ENCODE measurements at regions not wholly inside any gene's neighbourhood (a gene's known extent, or its start where the extent isn't known, plus 50 kb on each side); places are given as distances from the start of the nearest gene placed in this dataset.

GRCh38 chr17:72208832-72209231 lies 88.0 kb downstream of the SOX9 start:
- Histone ChIP-seq H3K27ac (ENCODE audit: low read depth in 1 of 2, low read length in 1 of 2) (no peak overlapping the region), H3K9me3 (ENCODE audit: control insufficient read depth in 4 of 4, insufficient read depth in 3 of 4, low read length in 3 of 4) (no peaks in the 10 kb centered on the region), H3K36me3 (ENCODE audit: control insufficient read depth in 4 of 4, insufficient read depth in 4 of 4, low read length in 4 of 4) (no peaks in the 10 kb centered on the region), H3K4me1 (ENCODE audit: control insufficient read depth in 5 of 5, insufficient read depth in 5 of 5, low read length in 5 of 5) (peaks cover 0 to 12% (median 3%) of the 10 kb centered on the region in 5 donors), H3K27me3 (ENCODE audit: control insufficient read depth in 3 of 3, insufficient read depth in 3 of 3, low read length in 2 of 3) (peaks cover 0 to 4% (median 0%) of the 10 kb centered on the region in 3 donors), H3K4me3 (no peak overlapping the region), H3K9ac (ENCODE audit: insufficient read depth in 1 of 2, low read length in 2 of 2) (no peak overlapping the region)
- TF ChIP-seq CTCF (IDR thresholded peaks at IDR 0.05; ENCODE audit: control extremely low read depth, extremely low read depth) = no peak
- ATAC-seq (ENCODE audit: insufficient read depth, low FRiP score) (no peak), DNase-seq (no peak)

GRCh38 chr17:72212041-72212440 lies 91.2 kb downstream of the SOX9 start:
- H3K9me3 ChIP-seq (ENCODE audit: control insufficient read depth in 4 of 4, insufficient read depth in 3 of 4, low read length in 3 of 4) = no peaks in the 10 kb centered on the region
- WGBS, 2 donors = 59 to 70% methylated on average over 5 of the region's 5 CpGs

GRCh38 chr17:72215490-72215889 lies 94.7 kb downstream of the SOX9 start:
- DNase-seq = no peak
- 73 to 74% methylated on average over 2 of the region's 2 CpGs for WGBS, 2 donors

More at GRCh38 chr17:72212041-72212440, 91.2 kb downstream of the SOX9 start:
- TF ChIP-seq CTCF (IDR thresholded peaks at IDR 0.05; ENCODE audit: control extremely low read depth, extremely low read depth) = no peak
- no peak for ATAC-seq (ENCODE audit: insufficient read depth, low FRiP score)
- H3K27me3 ChIP-seq (ENCODE audit: control insufficient read depth in 3 of 3, insufficient read depth in 3 of 3, low read length in 2 of 3) = peaks cover 0 to 3% (median 0%) of the 10 kb centered on the region in 3 donors
- no peaks in the 10 kb centered on the region for H3K36me3 ChIP-seq (ENCODE audit: control insufficient read depth in 4 of 4, insufficient read depth in 4 of 4, low read length in 4 of 4)
- H3K9ac ChIP-seq (ENCODE audit: insufficient read depth in 1 of 2, low read length in 2 of 2) = no peak overlapping the region
- no peaks in the 10 kb centered on the region for H3K4me1 ChIP-seq (ENCODE audit: control insufficient read depth in 5 of 5, insufficient read depth in 5 of 5, low read length in 5 of 5)
- no peak overlapping the region for H3K27ac ChIP-seq (ENCODE audit: low read depth in 1 of 2, low read length in 1 of 2)
- no peak overlapping the region for H3K4me3 ChIP-seq
- peak in 1 of 3 donors; percentile 16 for DNase-seq

More at GRCh38 chr17:72215490-72215889, 94.7 kb downstream of the SOX9 start:
- H3K9me3 ChIP-seq (ENCODE audit: control insufficient read depth in 4 of 4, insufficient read depth in 3 of 4, low read length in 3 of 4) = peaks cover 0 to 4% (median 0%) of the 10 kb centered on the region in 4 donors
- H3K27ac ChIP-seq (ENCODE audit: low read depth in 1 of 2, low read length in 1 of 2) = no peak overlapping the region
- no peak for ATAC-seq (ENCODE audit: insufficient read depth, low FRiP score)
- H3K27me3 ChIP-seq (ENCODE audit: control insufficient read depth in 3 of 3, insufficient read depth in 3 of 3, low read length in 2 of 3) = peaks cover 3 to 21% (median 15%) of the 10 kb centered on the region in 3 donors
- no peak overlapping the region for H3K4me3 ChIP-seq
- TF ChIP-seq CTCF (IDR thresholded peaks at IDR 0.05; ENCODE audit: control extremely low read depth, extremely low read depth) = no peak
- H3K4me1 ChIP-seq (ENCODE audit: control insufficient read depth in 5 of 5, insufficient read depth in 5 of 5, low read length in 5 of 5) = peaks cover 0 to 12% (median 4%) of the 10 kb centered on the region in 5 donors
- H3K36me3 ChIP-seq (ENCODE audit: control insufficient read depth in 4 of 4, insufficient read depth in 4 of 4, low read length in 4 of 4) = no peaks in the 10 kb centered on the region
- H3K9ac ChIP-seq (ENCODE audit: insufficient read depth in 1 of 2, low read length in 2 of 2) = no peak overlapping the region
